ENCODE measurements at regions not wholly inside any gene's neighbourhood (a gene's known extent, or its start where the extent isn't known, plus 50 kb on each side); places are given as distances from the start of the nearest gene placed in this dataset.

DNA sequence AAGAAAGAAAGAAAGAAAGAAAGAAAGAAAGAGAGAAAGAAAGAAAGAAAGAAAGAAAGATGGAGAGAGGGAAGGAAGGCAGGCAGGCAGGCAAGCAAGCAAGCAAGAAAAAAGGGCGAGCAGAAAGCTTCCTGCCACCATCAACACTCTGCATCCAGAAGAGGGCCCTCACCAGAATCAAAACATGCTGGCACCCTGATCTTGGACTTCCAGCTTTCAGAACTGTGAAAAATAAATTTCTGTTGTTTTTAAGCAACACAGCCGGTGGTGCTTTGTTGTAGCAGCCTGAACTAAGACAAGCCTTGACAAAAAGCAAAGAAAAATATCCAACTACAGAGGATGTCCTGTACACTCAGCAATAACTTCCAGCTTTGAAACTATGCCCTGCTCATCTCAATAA, 401.7 kb downstream of the LRATD1 start:
- TF ChIP-seq, protein P1, sequence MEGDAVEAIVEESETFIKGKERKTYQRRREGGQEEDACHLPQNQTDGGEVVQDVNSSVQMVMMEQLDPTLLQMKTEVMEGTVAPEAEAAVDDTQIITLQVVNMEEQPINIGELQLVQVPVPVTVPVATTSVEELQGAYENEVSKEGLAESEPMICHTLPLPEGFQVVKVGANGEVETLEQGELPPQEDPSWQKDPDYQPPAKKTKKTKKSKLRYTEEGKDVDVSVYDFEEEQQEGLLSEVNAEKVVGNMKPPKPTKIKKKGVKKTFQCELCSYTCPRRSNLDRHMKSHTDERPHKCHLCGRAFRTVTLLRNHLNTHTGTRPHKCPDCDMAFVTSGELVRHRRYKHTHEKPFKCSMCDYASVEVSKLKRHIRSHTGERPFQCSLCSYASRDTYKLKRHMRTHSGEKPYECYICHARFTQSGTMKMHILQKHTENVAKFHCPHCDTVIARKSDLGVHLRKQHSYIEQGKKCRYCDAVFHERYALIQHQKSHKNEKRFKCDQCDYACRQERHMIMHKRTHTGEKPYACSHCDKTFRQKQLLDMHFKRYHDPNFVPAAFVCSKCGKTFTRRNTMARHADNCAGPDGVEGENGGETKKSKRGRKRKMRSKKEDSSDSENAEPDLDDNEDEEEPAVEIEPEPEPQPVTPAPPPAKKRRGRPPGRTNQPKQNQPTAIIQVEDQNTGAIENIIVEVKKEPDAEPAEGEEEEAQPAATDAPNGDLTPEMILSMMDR (IDR thresholded peaks at IDR 0.05 in 4 of 5, conservative IDR thresholded peaks at IDR 0.05 in 1 of 5), result no peak
- TF ChIP-seq POLR2A (IDR thresholded peaks at IDR 0.05), result no peak

Data from gastrocnemius medialis (tissue), 4 donors.